ENCODE measurements at regions not wholly inside any gene's neighbourhood (a gene's known extent, or its start where the extent isn't known, plus 50 kb on each side); places are given as distances from the start of the nearest gene placed in this dataset.
"Not testable (repeated sequence)": the region's sequence is repeated elsewhere in the genome, so short reads cannot be mapped to it uniquely, and the experiment has no call there.

- no peak for DNase-seq
Measured at GRCh38 chr1:96522927-96523326, 198.7 kb upstream of the PTBP2 start.

- no peak for DNase-seq
Measured at GRCh38 chr1:96524100-96524499, 197.5 kb upstream of the PTBP2 start.

- DNase-seq, result no peak
Measured at GRCh38 chr1:96525657-96526557, 195.7 kb upstream of the PTBP2 start.

DNA sequence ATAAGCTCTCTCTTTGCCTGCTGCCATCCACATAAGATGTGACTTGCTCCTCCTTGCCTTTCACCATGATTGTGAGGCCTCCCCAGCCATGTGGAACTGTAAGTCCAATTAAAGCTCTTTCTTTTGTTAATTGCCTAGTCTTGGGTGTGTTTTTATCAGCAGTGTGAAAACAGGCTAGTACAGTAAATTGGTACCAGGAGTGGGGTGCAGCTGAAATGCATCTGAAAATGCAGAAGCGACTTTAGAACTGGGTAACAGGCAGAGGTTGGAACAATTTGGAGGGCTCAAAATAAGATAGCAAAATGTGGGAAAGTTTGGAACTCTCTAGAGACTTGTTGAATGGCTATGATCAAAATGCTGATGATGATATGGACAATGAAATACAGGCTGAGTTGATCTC, 192.9 kb upstream of the PTBP2 start:
- DNase-seq, result not testable (repeated sequence)

GRCh38 chr1:96533820-96534219, 187.8 kb upstream of the PTBP2 start:
- DNase-seq, result no peak

DNA sequence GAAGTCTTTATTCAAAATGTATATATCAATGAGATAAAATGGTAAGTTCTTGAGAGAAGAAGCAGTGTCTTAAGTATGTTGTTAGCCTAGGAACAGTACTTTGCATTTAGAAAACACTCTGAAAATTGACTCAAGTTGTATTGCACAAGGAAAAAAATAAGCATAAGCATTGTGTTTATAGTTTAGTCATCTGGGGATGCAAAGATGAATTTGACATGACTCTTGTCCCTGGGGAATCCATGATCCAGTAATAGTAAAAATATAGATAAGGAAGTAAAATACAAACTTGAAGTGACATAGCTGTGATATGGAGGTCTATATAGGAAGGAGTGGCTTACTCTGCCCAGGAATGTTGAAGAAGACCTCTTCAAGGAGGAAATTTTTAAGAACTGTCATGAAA, 185.0 kb upstream of the PTBP2 start:
- DNase-seq, result no peak

DNA sequence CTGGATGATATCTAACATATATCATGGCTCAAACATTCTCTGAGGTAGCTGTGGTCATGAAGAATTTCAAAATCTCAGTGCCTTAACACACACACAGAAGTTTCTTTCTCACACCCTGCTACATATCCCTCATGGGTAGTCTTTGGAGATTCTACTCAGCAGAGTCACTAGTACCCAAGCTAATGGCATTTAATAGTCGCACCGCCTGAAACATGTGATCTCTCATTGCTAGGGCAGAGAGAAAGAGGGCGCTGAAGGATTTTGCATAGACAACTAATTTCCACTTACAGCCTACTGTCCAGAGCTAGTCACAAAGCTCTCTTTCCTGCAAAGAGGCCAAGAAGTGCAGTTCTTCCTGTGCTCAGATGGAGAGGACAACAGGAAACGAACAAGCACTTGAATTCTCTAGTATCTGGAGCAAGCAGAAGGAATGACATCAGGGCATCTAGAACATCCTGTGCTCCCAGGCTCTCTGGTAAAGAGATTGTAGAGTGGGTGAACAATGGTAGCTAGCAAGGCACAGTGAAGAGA, 183.4 kb upstream of the PTBP2 start:
- peak; percentile 46 for DNase-seq

DNA sequence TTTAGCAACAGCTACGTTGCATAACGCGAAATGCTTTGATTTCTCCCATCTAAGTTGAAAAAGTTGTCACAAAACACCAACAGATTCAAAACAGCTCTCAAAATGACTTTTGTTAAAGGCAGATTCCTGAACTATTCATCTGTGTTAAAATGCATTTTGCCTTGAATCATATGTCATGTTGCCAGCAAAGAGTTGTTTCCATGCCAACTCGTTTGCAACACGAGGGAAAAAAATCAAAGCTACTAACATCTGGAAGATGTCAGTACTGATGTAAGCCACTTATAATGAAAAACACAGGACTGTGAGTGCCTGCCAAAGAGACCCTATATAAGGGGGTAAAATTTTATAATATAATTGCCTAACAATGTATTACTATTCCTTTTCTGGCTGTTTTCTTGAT, 182.7 kb upstream of the PTBP2 start:
- DNase-seq, result no peak

GRCh38 chr1:96541491-96541890, 180.1 kb upstream of the PTBP2 start:
- no peak for DNase-seq

GRCh38 chr1:96544051-96544830, 177.3 kb upstream of the PTBP2 start:
- DNase-seq, result no peak

DNA sequence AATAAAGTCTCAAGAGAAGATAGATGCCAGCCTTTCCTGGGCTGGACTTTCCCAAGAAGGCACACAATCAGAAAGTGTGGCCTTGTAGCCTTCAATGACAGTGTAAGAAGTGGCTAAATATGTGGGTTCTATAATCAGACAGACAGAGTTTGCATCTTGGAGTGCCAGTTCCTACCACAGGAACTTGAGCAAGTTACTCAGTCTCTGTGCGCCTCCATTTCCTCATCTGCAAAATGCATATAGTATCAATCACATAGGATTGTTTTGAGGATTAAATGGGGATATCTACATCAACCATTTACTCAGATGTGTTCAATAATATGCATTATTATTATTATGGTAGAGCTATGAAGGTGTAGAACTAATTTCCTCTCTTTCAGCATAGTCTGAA, 176.8 kb upstream of the PTBP2 start:
- DNase-seq, result no peak

GRCh38 chr1:96545935-96546656, 175.5 kb upstream of the PTBP2 start:
- DNase-seq, result no peak

DNA sequence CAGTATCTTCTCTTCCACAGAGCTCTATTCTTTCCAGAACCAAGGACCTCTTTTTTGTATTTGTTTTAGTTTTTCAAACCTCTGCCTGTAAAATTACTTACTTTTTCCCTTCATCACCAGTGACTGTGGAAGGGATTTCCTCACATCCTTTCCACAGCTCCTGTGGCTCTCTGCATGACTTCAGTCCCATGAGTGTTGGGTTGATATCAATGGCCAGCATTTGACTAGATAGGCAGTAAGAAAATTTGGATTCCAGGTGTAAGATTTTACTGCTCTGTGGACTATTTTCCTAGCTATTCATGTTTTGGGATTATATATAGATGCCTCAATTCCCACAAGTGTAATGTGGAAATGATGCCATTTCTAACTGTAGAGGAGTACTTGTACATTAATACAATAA, 171.5 kb upstream of the PTBP2 start:
- DNase-seq, result no peak

GRCh38 chr1:96552451-96552850, 169.1 kb upstream of the PTBP2 start:
- DNase-seq, result no peak

- DNase-seq, result no peak
Measured at GRCh38 chr1:96553811-96554210, 167.8 kb upstream of the PTBP2 start.

GRCh38 chr1:96554364-96554763, 167.2 kb upstream of the PTBP2 start:
- DNase-seq, result no peak

- no peak for DNase-seq
Measured at GRCh38 chr1:96557336-96557735, 164.2 kb upstream of the PTBP2 start.

DNA sequence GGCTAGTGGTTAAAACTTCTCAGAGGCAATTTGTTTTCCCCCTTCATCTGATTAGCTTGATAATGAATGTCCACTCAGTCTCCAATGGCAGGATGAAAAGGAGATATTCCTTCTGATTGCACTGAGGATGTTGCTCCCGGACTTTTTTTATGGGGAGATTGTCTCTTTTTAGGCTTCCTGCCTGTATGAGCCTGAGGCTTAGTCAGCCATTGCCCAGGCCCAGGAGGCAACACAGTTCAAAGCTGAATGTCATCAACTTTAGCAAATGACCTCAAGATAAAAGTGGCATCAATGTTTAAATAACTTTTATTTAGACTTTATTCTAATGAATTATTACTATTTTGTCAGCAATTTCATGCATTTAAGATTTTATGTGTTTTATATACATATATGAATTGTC, 162.9 kb upstream of the PTBP2 start:
- no peak for DNase-seq

DNA sequence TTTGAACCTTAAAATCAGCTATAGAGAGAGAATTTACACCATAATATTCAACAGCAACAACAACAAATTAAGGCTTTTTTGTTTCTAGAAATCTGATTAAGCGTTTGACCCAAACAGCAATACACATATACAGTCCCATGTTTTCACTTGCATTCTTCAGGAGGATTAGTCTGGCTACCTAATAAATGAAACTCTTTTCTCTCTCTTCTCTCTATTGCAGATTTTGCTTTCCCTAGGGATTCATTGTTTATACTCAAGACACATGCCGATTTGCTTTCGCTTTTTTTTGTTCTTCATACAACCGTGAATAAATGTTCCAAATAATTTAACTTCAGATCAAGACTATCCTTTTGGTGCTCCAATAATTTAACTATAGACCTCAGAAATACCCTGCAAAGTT, 162.4 kb upstream of the PTBP2 start:
- DNase-seq, result no peak

DNA sequence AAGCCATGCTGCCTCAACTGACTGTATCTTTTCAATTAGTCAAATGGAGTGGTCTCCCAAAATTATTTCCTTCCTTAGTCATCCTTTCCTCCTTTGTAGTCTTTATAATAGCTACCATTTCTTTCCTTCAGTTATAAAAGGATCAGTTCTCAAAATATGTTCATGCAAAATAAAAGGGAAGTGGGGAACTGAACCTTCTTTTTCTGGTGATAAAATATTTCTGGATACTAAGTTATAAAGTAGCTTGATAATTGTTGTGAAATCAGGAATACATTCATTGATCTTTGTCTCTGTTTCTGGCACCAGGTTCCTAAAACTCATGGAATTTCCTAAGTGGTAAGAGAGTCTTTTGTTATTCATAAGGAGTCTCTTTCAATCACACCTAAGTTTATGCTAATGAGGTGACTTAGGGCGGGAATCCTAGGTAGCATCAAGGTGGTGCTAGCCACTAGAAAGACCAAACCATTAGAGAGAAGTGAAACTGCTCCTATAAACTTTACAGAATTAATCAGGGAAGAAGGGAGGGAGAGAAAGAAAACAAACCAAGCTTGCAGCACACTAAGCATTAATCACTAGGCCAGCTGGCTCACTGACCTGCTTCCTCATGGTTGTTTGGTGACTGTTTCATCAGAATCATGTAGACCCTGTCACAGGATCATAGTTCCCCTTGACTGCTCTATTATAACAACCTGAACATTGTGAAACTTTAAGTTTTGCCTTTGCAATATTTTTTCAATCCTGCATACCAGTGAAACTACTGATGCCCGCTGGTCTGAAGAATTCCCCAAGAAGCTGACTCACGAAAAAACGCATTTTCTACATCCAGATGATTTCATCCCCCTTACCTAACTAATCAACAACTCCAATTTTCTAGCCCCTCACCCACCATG, 161.6 kb upstream of the PTBP2 start:
- no peak for DNase-seq

- DNase-seq, result no peak
Measured at GRCh38 chr1:96562094-96562493, 159.5 kb upstream of the PTBP2 start.

DNA sequence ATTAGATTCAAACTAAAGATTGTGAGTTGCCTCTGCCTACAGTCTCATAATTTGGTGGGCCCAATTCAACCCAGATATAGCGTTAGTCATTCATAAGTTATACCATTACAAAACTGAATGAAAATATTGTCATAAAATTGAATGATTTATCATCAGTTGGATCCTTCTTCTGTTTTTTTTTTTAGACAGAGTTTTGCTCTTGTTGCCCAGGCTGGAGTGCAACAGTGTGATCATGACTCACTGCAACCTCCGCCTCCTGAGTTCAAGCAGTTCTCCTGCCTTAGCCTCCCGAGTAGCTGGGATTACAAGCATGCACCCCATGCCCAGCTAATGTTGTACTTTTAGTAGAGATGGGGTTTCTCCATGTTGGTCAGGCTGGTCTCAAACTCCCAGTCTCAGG, 157.2 kb upstream of the PTBP2 start:
- not testable (repeated sequence) for DNase-seq
